NCI-H345 (cell line): ENCODE measurements at regions not wholly inside any gene's neighbourhood (a gene's known extent, or its start where the extent isn't known, plus 50 kb on each side); places are given as distances from the start of the nearest gene placed in this dataset.

ENCODE experiments used
- DNase-seq: peaks from one replicate; lab custom pipeline; 2025; lab: John Stamatoyannopoulos, UW

GRCh38 chr3:115475178-115476041 is 147.9 kb upstream of the GAP43 start:
- no peak for DNase-seq

- no peak for DNase-seq
These were observed 146.8 kb upstream of the GAP43 start for GRCh38 chr3:115476472-115476871.

GRCh38 chr3:115478359-115478758 is 145.0 kb upstream of the GAP43 start:
- no peak for DNase-seq

- no peak for DNase-seq
These were observed 136.4 kb upstream of the GAP43 start for GRCh38 chr3:115486880-115487279.

- no peak for DNase-seq
These were observed 135.3 kb upstream of the GAP43 start for GRCh38 chr3:115487968-115488367.

GRCh38 chr3:115488409-115488808 is 134.9 kb upstream of the GAP43 start:
- DNase-seq, result no peak

- no peak for DNase-seq
These were observed 128.5 kb upstream of the GAP43 start for GRCh38 chr3:115494826-115495225.

- DNase-seq, result no peak
These were observed 124.9 kb upstream of the GAP43 start for GRCh38 chr3:115498421-115498820.

- DNase-seq, result no peak
These were observed 124.4 kb upstream of the GAP43 start for GRCh38 chr3:115498898-115499297.

- DNase-seq, result no peak
These were observed 123.6 kb upstream of the GAP43 start for GRCh38 chr3:115499666-115500065.

- DNase-seq, result no peak
These were observed 122.5 kb upstream of the GAP43 start for GRCh38 chr3:115500795-115501194.

- no peak for DNase-seq
These were observed 121.2 kb upstream of the GAP43 start for GRCh38 chr3:115502128-115502527.

GRCh38 chr3:115503394-115503793 is 119.9 kb upstream of the GAP43 start:
- peak; percentile 67 for DNase-seq

GRCh38 chr3:115508562-115508961 is 114.7 kb upstream of the GAP43 start:
- DNase-seq, result no peak

GRCh38 chr3:115512565-115513415 is 110.5 kb upstream of the GAP43 start:
- DNase-seq, result peak; percentile 69

- no peak for DNase-seq
These were observed 109.9 kb upstream of the GAP43 start for GRCh38 chr3:115513416-115513800.

GRCh38 chr3:115517457-115518050 is 105.8 kb upstream of the GAP43 start:
- DNase-seq, result no peak

- DNase-seq, result no peak
These were observed 105.0 kb upstream of the GAP43 start for GRCh38 chr3:115518100-115518852.

GRCh38 chr3:115520241-115520640 is 103.1 kb upstream of the GAP43 start:
- no peak for DNase-seq

GRCh38 chr3:115520651-115521245 is 102.6 kb upstream of the GAP43 start:
- DNase-seq, result no peak

GRCh38 chr3:115523458-115523857 is 99.9 kb upstream of the GAP43 start:
- no peak for DNase-seq

- no peak for DNase-seq
These were observed 98.8 kb upstream of the GAP43 start for GRCh38 chr3:115524549-115524948.
